Limb (tissue), 2 donors: ENCODE measurements at regions not wholly inside any gene's neighbourhood (a gene's known extent, or its start where the extent isn't known, plus 50 kb on each side); places are given as distances from the start of the nearest gene placed in this dataset.

Source experiments
- DNase-seq, 2 donors: peaks; one replicate each; pipeline ENCODE4 v3.0.0-alpha.2; 2016; ENCODE audit errors: extremely low spot score in 2 of 2

DNA sequence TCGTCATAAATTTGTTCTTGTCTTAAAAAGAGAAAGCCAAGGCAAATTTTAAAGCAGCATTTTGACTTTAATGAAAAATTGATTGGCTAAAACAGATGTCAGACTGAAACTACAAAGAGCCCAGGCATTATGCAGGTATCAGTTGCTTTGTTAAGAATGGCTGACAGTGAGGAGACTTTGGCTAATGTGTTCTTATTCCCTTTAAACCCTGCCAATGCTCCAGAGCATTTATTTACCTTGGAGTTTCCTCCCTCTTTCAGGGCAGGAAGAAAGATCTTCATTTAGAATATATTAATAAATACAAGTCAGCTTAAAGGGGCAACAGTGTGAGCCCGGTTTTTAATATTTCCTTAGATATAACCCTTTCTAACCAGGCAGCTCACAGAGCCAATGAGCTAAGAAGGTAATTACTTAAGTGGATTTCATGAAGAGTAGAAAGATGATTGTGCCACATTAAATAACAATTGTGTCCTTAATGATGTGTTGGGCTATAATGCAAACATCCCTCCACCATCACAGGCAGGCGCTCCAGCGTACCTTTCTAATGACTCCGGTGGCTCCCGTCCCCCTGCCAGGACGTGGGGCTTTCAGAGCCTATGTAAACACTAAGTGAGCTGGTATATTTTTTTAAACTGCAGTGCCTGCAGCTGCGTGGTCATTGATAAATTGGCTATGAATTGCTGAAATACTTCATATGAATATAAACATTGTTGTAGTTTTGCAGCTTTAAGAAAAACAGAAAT is 349.4 kb upstream of the POU3F3 start:
- DNase-seq, result no peak

DNA sequence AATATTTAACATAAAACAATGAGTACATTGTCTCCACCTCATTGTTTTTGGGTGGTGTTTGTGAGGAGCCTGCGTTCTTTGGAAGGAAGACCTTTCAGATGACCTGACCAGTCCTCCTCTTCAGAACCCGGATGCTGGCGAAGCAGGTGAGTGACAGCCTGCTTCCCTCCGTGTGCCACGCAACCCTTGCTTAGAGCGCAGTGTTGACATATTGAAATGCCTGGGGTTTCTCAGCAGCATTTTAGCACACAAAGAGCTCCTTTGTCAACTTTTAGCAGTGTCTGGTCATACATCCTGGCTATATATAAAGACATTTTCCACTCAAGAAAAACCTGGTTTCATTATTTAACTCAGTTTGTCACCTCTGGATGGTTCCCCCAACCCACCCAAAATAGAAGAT is 335.7 kb upstream of the POU3F3 start:
- DNase-seq, result no peak

DNA sequence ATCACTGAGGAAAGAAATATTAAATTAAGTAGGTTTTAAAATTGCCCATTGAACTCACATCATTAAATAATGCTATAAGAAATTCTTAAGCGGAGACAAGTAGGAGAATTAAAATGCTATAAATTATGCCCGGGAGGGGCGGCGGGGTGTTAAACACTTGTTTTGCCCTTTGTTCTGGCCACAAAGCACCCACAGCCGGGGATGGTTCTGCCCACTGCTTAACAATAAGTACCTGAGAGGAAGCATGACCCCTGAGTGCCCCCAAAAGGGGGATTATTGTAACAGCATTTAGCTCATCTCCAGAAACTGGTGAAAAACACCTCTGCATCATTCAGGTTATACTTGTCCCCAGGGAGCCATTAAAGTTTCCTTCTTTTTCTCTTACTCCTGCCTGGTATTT is 332.7 kb upstream of the POU3F3 start:
- DNase-seq, result no peak

DNA sequence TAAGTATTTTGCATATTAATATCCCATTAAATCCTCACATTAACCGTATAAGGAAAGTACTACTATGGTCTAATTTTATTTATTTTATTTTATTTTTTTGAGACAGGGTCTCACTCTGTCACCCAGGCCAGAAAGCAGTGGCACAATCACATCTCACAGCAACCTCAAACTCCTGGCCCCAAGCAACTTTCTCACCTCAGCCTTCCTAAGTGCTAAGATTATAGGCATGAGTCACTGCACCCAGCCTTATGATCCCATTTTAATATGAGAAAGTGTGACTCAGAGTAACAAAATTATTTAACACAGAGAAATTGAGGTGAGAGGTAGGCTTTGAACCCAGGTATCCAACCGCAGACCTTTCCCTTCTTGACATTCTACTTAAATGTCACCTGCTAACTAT is 330.0 kb upstream of the POU3F3 start:
- DNase-seq, result no peak

DNA sequence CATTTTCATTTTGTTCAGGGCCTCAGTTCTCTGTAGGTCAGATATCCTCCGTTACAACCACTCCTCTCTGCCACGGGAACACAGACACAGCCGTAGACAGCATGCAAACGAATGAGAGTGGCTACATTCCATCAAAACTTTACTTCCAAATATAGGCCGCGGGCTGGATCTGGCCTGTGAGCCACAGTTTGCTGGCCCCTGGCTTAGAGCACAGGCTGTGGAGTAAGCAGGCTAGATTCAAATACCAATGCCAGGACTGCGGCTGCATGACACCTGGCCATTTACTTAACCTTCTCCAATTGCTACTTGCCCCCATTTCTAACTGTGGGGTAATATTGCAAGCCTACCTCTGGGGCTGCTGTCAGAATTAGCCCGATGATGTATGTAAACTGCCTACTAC is 325.8 kb upstream of the POU3F3 start:
- DNase-seq, result no peak

DNA sequence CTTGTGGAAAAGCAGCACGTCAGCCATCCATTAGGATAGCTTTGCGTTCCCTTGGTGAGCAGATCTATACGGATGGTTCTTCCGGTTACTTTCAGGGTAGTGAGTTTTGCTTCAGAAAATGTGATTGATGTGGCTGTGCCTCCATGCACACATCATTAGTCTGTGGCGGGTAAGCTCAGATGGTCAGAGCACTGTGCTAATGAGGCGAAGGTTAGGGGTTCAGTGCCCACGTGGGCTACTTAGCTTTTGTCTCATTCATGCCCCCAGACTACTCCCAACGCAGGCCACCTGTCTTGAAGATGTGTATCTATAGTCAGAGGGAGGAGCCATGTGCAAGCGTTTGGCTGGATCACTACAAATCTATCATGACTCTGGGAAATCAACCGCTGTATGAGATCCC is 322.8 kb upstream of the POU3F3 start:
- DNase-seq, result no peak

DNA sequence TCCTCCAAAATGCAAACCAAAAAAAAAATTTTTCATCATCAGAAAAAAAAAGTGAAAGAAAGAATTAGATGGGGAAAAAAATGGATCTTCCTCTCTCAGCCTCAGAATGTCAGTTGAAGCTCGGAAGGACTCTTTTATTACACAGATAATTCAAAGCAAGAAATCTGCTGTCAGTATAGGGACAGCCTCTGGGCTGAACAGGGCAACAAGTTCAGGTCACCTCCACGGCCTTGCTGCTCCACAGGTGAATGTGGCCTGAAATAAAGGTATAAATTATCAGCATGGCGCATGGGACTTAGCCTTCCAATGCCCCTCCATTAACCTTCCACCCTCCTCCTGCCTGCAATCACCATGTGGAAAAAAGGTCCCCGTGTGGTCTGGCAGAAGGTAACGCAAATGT is 316.8 kb upstream of the POU3F3 start:
- DNase-seq, result no peak

DNA sequence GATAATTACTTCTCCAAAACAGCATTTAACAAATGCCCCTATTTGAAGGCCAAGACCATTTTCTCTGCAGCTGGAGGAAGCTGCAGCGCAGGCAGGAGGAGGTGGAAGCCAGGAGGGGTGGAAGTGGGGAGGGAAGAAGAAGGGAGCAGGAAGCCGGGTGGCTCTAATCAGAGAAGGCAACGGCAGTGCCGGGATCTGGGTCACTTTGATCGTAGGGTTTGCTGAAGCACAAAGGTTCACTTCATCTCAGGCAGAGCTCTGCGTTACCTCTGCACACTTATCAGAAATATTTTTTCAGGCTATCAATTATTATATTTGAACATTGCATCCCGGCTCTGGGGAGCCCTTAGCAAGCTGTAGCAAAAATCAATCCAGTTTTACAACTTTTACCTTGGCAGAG is 315.8 kb upstream of the POU3F3 start:
- no peak for DNase-seq

DNA sequence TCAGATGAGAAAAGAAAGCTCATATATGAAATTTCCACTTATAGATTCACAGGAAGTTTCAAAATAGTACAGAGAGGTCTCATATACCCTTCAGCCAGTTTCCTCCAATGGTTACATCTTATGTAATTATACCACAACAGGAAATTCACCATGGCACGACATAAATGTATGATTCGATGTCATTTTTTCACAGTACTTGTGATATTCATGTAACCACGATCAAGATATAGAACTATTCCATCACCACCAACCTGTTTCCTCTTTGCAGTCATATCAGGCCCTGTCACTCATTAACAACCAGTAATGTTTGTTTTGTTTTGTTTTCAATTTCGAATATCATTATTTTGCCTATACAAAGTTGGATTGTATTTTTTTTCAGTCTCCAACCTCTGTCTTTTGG is 314.3 kb upstream of the POU3F3 start:
- DNase-seq, result no peak

DNA sequence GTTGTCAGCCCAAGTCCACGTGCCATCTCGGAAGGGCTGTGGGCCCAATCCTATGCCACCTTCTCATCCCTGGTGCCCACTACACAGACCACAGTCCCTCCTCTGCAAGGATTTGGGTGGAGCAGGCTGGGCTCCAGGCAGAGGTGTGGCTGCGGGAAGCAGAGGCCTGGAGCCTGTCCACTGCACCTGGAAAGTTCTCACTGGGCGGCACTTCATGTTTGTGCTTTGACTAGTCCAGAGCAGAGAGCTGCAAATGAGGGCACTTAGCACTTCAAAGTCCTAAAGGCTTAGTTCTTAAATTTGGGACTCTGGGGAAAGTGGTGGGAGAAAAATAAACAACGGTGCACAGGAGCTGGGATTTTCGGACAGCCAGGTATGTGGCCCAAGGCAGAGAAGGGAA is 308.9 kb upstream of the POU3F3 start:
- DNase-seq, result no peak

DNA sequence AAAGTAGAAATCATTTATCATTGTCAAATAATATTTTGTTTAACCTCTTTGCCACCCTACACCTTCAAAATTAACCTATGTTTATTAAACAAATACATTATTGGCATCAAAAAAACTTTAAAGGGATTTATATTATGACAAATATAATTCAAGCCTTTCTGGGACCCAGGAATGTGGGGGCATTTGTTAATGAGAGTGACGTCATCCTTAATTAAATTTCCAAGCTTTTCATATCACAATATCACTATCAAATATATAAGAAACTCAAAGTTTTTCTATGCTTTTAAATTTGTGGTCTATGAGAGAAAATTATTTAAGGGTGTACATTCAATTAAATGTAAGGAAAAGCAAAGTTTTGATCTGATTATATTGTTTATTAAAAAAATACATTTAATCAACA is 307.4 kb upstream of the POU3F3 start:
- DNase-seq, result no peak

DNA sequence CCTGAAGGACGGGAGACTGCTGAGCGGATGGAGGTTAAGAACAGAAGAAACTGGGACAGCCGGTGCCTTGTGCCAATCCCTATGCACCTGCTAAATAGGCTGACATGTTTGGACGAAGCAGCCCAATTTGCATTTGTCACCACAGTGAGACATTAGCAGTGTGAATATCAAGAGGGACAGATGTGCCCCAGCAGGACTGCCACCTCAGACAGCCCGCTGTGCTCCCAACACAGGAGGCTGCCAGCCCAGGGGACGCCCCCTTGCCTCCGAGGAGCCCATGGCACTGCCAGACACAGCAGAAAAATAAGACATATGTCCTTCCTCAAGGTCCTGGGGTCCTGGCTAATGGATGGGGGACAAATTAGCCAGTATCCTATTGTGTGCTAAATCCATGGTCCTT is 306.7 kb upstream of the POU3F3 start:
- DNase-seq, result no peak

DNA sequence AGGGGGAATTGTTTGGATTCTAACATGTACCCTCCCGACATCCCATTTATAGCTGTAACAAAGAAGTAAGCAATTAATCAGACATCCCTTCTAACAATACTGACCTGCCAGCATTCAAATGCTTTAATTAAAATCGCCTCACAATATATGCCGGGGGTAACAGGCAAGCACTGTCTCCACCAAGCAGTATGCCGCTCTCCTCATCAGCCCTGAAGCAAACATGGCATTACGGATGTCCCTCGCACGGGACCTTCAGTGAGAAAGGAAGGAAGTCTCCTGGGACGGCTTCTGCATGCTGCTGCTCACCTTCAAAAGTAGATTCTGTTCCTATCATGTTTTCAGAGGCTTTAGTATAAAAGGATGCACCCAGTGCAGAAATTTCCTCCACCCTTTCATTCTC is 292.7 kb upstream of the POU3F3 start:
- DNase-seq, result no peak

DNA sequence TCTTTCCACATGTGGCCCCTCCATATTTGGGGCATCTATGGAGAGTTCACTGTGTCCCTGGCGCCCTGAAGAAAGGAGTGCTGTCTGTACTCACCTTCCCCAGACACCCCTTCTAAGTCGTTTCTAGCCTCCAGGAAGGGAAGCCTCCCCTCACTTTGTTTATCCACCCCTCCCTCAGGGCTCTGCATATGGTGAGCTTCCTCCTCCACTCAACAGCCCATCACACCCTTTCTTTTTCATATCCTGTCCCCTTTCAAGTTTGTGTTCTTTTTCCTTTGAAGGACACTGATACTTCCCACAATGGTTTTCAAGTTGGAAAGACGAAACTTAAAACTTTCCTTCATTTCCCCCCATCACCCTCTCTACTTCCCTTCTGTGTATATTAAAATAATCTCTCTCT is 291.4 kb upstream of the POU3F3 start:
- no peak for DNase-seq

DNA sequence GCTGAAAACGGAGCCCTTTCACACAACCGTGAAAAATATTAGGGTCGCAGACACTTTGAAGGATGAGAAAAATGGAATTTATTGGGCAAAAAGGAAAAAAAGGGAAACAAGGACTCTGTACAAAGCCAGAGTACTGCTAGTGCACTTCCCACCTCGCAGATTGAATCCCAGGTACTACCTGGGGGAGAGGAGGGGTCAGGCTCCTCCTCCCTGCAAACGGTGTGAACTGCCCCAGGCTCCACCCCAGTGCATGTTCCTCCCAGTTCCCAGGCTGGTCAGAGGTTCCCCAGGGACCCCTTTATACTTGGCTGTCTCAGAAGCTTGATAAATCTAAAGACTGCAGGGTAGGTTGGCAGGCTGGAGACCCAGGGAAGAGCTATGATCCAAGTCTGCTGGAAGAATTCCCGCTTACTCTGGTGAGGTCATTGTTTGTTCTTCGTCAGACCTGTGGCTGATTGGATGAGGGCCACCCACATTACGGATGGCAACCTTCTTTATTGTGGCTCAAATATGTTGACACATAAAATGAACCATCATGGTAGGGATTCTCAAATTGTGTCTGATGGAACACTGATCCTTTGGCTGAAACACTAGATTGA is 290.4 kb upstream of the POU3F3 start:
- no peak for DNase-seq

DNA sequence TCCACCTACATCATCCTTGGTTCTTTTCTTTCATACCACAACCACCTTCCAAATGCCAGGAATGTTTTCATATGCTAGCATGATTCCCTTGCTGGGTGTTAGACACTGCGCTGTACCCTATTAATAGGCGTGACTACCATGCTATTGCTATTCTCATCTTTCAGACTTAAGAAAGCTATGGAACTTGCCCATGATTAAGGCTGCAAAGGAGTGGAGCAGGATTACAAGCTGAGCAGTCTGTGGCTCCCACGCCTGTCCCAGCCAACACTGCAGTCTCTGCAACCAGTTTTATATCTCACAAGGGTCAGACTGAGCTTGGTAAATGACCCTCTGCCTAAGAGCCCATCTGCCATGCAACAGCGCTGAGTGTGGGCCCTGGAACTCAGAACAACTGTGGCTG is 285.7 kb upstream of the POU3F3 start:
- DNase-seq, result no peak

DNA sequence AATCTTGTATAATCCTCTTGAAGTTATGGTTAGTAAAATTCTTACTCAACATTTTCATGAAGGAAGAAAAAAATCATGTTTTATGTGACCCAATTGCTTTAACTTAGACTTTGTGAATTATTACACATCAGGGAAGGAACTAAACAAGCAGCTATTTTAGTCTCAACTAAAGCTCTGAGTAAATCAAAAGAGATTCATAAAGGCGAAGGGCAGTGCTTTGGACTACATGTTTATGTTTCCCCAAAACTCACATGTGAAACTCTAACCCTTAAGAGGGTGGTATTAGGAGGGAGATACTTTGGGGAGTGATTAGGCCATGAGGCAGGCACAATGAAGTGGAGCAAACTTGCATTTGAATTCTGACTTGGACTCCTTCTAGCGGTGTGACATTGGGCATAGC is 283.7 kb upstream of the POU3F3 start:
- no peak for DNase-seq

DNA sequence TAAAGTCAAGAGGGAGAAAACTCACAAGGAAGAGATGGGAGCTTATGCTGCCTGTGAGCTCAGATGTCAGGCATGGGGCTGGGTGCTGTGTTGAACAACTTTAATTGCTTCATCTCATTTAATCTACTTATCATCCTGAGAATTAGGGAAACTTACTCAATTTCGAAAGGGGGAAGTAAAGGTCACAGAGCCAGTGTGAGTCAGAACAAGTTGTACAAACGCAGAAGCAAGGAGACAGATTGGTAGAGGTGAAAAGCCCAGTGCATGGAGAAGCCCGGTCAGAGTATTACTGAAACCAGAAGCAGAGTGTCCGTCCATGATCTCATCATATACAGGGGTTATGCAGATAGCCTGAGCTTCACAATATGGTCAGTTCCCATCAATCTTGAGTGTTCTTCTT is 281.1 kb upstream of the POU3F3 start:
- no peak for DNase-seq

DNA sequence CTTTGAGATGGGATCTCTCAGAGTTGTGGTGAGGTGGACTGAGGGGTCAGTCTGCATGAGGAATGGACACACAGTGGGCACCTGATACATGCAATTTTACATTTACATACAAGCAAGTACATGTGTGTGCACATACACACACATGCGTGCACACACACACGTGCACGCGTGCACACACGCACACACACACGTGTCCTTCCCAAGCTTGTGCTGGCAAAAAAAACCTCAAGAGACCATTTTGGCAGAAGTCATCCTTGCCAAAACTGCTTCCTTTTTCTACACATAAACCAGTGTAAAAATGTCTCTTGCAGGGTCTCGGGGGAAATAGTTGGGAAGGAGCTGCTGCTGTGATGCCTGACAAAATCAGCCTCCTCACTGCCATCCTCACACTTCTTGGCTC is 279.5 kb upstream of the POU3F3 start:
- no peak for DNase-seq

DNA sequence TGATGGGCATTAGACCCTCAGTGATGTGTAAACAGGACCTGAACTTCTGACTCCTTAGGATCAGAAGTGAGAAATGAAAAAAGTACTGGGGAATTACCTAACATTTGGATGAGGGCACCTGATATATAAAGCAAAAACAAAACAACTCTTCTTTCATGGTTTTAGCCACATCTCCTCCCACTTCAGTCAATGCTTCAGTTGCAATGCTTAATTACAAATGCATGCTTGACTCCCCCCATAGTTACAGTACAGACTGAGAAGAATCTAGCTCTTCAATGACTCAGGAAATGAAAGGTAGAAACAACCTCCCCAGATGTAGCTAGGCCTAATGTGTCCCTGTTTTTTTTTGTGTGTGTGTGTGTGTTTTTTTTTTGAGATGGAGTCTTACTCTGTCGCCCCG is 276.8 kb upstream of the POU3F3 start:
- DNase-seq, result no peak

DNA sequence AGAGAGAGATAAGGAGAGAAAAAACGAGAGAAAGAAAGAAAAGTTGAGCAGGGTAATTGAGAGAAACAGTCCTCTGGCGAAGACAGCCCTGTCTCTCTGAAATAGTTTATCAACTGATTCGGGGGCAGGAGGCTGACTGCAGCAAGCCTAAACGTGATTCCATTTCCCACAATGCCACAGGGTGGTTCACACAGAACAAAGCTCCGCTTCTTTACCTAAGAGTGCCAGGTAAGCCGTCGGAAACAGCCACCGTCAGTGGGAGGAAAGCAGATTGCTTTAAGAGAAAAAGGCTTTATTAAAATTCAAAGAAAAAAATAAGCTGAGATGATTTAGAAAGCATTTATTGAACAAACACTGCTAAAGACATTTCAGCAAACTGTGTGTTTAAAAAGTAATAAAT is 271.4 kb upstream of the POU3F3 start:
- DNase-seq, result no peak

DNA sequence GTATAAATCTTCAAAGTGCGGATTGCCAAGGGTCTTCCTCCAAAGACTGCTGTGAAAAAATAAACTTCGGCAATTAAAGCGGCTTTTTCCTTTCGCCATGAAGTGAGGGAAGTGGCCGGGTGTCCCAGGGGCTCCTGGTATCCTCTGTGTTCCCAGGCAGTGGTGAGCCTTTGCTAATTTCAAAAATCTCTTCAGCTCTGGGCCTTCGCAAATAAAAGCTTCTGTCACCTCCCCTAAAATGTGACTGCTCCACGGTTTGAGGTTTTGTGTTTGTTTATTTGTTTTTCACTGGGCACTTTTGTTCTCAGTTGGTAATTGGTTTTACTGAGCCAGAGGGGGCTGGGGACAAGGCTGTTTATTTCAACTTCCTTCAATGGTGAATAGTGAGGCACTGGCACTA is 270.1 kb upstream of the POU3F3 start:
- no peak for DNase-seq

DNA sequence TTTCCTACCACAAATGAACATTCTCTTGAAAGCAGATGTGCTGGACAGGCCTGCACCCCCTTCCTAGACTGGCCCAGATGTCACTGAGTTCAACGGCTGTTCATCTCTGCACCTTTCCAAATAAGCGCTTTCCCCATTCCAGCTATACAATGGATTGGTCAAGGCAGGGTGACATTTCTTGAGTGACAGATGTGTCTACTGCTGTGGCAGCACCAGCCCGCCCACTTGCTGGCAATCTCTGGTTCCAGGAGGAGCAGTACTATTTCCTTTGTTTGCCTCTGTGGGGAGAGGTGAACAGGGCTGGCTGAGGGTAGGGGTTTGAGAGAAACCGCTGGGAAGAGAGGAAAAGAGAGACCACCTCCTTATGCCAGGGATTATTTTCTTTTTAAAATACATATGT is 269.5 kb upstream of the POU3F3 start:
- no peak for DNase-seq

DNA sequence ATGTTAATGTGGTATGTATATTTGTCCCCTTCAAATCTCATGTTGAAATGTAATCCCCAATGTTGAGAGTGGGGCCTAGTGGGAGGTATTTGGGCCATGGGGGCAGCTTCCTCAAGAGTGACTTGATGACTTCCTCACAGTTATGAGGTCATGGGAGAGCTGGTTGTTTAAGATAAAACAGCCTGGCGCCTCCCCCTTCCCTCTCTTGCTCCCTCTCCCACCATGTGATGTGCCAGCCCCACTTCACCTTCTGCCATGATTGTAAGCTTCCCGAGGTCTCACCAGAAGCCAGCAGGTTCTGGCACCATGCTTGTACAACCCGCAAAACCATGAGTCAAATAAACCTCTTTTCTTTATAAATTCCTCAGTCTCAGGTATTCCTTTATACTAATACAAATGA is 258.3 kb upstream of the POU3F3 start:
- no peak for DNase-seq
